Activated T-helper 9 cell treated with anti-CD3 and anti-CD28 coated beads, Interleukin-2, amount 50 U/mL, for 16 hours (primary cell): ENCODE measurements at regions not wholly inside any gene's neighbourhood (a gene's known extent, or its start where the extent isn't known, plus 50 kb on each side); places are given as distances from the start of the nearest gene placed in this dataset.
"Not testable (repeated sequence)": the region's sequence is repeated elsewhere in the genome, so short reads cannot be mapped to it uniquely, and the experiment has no call there.

Experiments
- DNase-seq: peaks from one replicate; pipeline ENCODE4 v3.0.0-alpha.2; 2020; ENCODE audit warnings: low read depth

DNA sequence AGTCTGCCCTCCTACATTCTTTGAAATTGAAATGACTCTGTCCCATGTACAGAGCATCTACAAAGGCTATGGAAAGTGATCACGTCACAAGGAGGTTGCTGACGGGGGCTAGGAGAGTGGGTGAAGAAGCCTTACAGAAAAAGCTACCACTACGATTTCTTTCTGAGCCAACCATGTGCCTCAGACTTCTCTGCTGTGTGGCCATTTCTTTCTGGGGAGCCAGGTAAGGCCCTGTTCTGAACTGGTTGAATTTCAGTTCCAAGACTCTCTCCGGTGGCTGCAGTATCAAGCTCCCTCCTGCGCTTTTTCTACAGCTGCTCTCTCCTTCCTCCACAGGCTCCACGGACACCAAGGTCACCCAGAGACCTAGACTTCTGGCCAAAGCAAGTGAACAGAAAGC is 112.5 kb upstream of the PRSS1 start:
- DNase-seq = no peak

DNA sequence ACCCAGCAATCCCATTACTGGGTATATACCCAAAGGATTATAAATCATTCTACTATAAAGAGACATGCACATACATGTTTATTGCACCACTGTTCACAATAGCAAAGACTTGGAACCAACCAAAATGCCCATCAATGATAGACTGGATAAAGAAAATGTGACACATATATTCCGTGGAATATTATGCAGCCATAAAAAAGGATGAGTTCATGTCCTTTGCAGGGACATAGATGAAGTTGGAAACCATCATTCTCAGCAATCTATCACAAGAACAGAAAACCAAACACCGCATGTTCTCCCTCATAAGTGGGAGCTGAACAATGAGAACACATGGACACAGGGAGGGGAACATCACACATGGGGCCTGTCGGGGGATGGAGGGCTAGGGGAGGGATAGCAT is 113.2 kb upstream of the PRSS1 start:
- not testable (repeated sequence) for DNase-seq

GRCh38 chr7:142632271-142633134 is 116.8 kb upstream of the PRSS1 start:
- DNase-seq = peak; percentile 26

GRCh38 chr7:142629588-142630260 is 119.5 kb upstream of the PRSS1 start:
- DNase-seq = no peak

DNA sequence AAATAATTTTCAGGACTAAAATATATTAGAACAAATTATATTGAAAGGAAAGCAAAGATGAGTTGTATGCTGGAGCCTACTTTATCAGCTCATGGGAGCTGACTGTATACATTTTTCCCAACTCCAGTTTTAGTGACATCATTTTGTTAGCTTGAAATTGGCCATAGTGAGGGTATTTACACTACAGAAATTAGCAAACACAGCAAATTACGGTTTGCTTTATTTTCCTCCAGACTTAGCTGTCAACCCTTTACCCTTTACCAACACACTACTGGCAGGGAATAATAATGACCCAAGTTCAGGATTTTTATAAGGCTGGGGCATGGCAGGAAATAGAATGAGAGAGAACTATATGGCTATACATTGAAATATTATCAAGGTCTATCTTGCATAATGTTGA is 120.3 kb upstream of the PRSS1 start:
- DNase-seq = no peak

DNA sequence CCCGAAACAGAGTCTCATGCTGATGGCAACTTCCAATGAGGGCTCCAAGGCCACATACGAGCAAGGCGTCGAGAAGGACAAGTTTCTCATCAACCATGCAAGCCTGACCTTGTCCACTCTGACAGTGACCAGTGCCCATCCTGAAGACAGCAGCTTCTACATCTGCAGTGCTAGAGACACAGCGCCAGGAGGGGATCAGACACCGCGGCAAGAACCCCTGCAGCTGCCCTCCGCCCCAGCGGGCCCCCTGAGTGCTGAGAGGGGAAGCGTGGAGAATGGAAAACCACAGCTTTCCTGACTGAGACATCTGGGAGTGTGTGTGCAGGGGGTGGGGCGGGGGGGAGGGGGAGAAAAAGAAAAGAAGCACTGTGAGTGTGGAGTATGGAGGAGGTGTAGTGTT is 122.0 kb upstream of the PRSS1 start:
- not testable (repeated sequence) for DNase-seq

- peak; percentile 45 for DNase-seq
Observed at GRCh38 chr7:142626420-142627035, 122.7 kb upstream of the PRSS1 start.

DNA sequence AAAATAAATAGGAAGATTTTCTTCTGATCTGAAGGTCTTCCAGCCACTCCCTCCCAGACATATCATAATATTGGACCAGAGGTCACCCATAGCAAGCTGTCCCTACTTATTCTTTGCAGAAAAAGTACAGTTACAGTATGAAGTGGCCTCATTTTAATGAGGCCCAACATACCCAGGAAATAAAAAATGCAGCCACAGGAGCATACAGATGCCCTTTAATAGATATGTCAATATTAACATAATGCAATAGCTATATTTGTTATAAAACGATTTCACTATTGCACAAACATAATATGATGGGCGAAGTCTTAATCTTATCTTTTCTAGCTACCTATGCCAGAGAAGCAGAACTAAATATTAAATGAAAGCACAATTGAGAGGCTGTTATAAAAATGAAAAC is 124.1 kb upstream of the PRSS1 start:
- DNase-seq = not testable (repeated sequence)

GRCh38 chr7:142620402-142620801 is 128.9 kb upstream of the PRSS1 start:
- no peak for DNase-seq

DNA sequence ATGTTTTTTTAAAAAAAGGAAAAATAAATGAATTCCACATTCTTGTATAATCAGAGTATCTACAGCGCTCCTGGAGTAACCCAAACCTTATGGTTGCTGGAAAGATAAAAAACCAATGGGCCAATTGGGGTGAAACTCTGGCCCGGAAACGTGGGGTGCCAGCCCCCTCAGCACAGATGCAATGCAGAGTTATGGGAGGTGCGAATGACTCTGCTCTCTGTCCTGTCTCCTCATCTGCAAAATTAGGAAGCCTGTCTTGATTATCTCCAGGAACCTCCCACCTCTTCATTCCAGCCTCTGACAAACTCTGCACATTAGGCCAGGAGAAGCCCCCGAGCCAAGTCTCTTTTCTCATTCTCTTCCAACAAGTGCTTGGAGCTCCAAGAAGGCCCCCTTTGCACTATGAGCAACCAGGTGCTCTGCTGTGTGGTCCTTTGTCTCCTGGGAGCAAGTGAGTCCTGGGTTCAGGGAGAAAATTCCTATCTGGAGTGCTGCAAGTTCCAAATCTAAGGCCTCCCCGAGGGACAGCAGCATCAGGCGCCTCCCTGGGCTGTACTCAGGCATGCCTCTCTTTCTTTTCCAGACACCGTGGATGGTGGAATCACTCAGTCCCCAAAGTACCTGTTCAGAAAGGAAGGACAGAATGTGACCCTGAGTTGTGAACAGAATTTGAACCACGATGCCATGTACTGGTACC is 130.5 kb upstream of the PRSS1 start:
- DNase-seq = no peak

DNA sequence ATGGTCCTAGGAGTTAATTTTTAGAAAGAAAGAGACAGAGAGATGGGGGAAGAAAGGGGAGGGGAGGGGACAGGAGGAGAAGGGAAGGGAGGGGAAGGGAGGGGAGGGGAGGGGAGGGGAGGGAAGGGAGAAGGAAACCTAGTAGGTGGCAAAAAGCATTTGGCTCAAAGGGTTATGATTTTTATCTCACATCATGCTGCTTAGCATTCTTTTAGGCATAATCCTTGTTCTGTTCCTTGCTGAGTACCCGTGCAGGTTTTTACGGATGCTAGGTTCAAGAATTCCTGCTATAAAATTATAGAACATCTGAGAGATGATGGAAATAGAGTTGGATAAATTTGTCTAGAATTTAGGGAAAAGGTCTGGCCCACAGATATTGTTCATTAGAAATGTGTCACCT is 132.4 kb upstream of the PRSS1 start:
- no peak for DNase-seq

GRCh38 chr7:142616121-142616643 is 133.1 kb upstream of the PRSS1 start:
- no peak for DNase-seq

DNA sequence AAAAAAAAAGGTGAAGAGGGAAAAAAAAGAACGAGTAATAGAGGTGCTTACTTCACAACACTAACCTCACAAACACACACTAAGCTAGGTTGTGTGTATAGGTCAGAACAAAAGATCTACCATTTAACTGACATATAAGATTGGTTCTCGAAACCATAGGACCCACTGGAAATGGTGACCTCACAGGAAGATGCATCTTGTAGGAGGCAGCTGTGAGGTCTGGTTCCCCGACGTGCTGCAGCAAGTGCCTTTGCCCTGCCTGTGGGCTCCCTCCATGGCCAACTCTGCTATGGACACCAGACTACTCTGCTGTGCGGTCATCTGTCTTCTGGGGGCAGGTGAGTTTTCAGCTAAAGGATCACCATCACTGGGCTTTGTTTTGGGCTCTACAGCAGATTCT is 133.8 kb upstream of the PRSS1 start:
- no peak for DNase-seq

DNA sequence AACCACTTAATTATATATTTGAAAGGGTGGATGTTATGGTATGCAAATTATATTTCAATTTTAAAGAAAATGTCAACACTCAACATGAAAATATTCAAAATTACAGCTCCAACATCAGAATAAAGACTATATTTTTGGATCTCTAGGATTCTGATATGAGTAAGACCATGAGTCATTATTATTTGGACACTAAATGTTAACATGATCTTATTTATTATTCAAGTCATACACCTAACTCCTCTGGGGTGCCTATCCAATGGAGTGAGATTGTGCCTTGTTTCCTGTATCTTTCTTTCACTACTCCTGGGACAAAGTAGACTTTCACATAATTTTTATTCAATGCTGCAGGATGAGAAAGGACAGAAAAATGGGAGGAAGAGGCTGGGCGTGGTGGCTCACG is 135.2 kb upstream of the PRSS1 start:
- no peak for DNase-seq

DNA sequence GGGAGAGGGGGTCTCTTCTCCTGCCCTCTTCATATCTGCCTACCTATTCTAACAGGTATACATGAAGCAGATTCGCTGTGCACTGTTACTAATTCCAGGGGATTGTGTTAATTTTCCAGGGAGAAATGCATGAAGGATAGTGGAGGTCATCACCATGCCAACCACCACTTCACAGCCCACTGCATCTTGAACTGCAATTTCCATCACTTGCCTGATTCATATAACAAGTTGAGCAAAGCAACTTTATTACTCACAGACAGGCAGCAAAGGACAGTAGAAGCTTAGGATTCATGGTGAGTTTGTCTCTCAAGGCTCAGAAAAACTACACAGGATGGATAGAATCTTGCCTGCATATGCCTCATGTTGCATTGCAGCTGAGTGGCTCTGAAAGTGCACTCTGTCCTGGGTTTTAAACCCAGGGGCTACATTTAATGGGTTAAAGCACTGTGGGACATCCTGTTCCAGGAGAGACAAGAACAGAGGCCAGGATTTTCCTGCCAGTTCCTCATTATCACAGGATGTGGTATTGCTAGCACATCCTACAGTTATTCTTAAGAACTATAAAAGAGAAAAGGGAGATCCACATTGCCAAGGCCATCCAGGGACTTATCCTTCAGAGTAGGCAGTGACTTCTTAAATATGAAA is 136.9 kb upstream of the PRSS1 start:
- no peak for DNase-seq

GRCh38 chr7:142611566-142612236 is 137.6 kb upstream of the PRSS1 start:
- DNase-seq = no peak

DNA sequence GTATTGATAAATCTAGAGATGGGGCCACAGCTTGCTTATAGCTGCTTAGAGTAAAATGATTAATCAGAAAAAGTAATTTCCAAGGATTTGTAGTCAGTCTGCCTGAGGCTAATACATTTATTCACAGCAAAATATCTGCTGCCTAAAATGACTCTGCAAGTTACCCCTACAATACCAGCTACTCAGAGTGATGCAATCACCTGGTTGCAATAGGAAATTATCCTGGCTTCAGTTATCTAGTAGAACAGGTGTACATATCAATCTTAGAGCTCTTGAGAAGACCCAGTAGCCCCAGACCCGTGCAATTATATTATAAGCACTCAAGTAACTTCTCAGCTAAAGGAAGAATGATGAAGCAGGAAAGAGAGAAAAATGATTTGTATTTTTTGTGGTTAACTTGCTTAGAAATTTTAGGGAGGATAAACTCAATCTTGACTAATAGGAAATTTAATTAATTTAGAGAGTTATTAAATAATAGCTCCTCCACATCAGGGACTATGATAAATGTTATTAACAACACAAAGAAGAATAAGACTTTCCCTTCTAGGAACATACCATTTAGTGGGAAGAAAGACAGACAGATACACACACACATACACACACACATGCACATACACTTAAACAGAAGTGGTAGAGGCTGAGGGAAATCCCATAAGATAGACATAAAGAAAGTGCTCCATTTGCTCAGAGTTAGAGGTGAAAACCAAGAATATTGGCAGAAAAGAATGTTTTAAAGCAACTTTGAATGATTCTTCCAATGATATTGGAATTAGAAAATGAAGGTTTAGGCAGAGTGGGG is 140.4 kb upstream of the PRSS1 start:
- no peak for DNase-seq

DNA sequence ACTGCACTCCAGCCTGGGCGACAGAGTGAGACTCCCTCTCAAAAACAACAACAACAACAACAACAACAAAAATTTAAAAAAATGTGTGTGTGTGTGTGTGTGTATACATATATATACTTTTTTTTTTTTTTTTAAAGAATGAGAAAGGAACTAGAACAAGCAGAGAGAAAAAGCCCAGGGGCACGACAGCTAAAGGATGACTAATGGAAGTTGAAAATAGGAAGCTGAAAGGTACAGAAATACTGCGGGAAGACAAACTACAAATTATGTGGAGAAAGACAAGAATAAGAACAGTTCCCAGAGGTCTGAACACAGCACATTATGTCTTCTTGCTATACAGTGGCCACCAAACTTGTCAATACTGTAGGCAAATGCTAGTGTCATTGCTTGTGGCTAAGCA is 141.9 kb upstream of the PRSS1 start:
- DNase-seq = no peak

GRCh38 chr7:142606081-142606480 is 143.2 kb upstream of the PRSS1 start:
- DNase-seq = no peak

DNA sequence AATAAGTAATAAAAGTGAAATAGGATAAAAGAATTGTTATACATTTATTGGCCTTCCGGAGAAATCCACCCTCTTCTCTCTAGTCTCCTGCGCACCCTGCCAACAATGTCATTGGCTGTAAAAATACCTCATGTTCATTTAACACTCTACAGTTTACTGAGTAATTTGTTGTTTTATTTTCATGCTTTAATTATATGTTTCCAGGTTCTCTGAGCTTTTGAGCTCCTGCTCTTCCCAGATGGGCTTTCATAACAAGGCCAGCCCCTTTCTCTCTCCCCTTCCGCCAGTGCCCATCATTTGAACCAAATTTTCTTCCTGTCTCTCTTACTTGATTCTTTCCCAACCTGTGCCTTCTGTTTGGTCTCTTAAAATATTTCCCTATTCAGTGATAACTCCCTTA is 144.6 kb upstream of the PRSS1 start:
- DNase-seq = no peak
